Astrocyte of the hippocampus (primary cell): ENCODE measurements at regions not wholly inside any gene's neighbourhood (a gene's known extent, or its start where the extent isn't known, plus 50 kb on each side); places are given as distances from the start of the nearest gene placed in this dataset.
A peak's percentile ranks its signal among the peaks of the same experiment; 100 is the strongest.
"Not testable (repeated sequence)": the region's sequence is repeated elsewhere in the genome, so short reads cannot be mapped to it uniquely, and the experiment has no call there.

Experiments used
- DNase-seq: peaks from one replicate; pipeline ENCODE4 v3.0.0; 2011; ENCODE audit warnings: low read depth, low spot score

DNA sequence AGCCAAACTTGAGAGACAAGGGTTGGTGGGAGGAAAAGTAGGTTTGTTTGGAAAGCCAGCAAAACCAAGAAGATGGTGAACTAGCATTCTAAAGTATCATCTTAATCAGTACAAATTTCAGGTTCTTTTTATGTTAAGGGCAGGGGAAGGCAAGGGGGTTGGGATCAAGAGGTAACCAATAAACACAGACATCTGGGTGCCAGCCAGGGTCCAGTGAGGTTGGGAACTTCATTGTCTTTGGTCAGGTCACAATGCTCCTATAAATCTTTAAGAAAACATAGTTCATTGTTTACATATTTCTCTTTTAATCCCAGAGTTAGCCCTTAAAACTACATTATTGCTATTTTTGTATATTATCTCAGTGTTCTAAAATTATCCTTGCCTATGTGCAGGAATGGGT lies 126.2 kb upstream of the NR5A2 start:
- no peak for DNase-seq

DNA sequence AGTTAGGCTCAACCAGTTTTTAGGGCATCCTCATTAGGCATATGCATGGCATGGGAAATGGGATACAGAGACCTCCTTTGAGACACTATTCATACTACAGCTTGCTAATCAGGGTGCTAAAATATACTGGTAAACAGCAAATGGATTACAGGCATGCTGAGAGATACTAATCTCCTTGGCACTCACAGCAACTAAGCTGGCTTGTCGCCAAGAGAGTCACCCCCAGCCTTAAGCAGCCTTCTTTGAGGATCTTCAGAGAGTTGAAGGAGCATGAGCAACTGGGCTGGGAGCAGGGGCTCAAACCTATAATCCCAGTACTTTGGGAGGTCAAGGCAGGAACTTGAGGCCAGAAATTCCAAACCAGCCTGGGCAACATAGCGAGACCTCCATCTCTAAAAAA lies 120.1 kb upstream of the NR5A2 start:
- no peak for DNase-seq

DNA sequence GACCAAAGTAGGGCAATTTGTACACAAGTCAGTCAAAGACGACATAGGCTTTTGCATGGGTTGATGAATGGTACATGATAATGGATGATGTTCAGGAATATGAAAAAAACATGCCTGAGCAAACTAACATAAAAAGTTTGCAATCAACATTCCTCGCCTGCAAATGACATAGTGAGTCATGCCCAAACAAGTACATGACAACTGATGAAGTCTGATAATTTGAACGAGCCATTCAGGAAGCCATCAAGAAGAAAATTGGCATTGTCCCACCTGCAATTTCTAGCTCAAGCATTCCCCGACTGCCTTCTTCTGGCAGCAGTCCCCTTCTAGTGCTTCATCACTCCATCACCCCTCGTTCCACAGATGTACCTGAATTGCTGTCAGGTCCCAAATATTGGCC lies 118.4 kb upstream of the NR5A2 start:
- peak; percentile 2 for DNase-seq

DNA sequence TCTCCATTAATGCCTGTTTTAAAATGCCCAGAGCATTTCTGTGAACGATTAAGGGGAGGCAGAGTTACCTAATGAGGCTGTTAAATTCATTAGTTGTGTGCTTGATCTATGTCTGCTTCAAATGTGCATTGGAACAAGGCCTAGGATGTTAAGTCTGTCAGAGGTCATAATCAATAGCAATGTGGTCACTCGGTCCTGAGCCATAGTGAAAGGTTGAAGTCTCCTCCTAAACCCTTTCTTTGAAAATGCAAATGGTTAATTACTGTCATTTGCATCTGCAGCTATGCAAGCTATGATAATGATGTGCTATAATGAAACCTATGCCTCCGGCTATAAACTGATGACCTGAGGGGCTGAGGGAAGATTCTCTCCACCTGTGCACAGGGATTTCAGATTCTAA lies 114.2 kb upstream of the NR5A2 start:
- DNase-seq, result no peak

DNA sequence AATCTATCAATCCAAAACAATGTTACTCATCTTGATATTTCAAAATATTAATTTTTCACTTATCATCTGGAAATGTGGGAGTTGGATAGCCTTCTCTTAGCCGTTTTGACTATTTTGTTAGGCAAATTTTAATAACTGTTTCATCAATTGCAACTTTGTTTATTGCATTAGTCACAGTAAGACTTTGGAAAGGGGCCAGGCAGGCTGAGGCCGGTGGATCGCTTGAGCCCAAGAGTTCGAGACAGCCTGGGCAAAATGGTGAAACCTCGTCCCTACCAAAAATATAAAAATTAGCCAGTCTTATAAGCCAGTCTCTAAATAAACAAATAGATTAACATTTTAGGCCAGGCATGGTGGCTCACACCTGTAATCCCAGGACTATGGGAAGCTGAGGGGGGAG lies 113.0 kb upstream of the NR5A2 start:
- DNase-seq, result peak; percentile 7

DNA sequence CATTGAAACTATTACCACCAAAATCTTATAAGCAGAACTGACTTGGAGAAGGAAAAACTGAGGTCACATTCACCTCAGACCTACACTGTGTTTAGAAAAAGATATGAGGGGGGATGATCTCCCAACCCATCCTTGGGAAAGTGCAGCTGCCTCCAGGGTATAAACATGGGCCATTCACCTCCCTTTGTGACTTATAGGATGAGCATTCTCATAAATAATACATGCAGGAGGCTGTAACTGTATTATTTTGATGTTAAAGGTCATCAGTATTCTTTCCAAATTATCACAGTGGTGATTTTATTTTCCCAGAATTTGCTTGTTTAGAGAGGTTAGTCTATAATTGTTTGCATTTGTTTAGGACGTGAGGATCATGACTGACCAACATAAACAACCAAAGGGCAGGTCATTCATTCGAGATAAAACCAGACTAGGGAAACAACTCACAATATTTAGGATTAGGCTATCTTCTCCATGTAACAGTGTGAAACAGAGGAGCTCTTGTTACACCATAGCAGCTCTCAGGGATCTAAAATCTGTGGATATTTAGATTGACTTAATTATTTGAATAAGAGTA lies 109.2 kb upstream of the NR5A2 start:
- no peak for DNase-seq

DNA sequence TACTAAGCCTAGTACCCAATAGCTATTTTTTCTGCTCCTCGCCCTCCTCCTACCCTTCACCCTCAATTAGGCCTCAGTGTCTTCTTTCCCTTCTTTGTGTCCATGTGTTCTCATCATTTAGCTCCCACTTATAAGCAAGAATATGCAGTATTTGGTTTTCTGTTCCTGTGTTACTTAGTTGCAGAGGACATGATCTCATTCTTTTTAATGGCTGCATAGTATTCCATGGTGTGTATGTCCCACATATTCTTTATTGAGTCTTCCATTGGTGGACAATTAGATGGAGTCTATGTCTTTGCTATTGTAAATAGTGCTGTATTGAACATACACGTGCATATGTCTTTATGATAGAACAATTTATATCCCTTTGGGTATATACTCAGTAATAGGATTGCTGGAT lies 106.9 kb upstream of the NR5A2 start:
- DNase-seq, result no peak

DNA sequence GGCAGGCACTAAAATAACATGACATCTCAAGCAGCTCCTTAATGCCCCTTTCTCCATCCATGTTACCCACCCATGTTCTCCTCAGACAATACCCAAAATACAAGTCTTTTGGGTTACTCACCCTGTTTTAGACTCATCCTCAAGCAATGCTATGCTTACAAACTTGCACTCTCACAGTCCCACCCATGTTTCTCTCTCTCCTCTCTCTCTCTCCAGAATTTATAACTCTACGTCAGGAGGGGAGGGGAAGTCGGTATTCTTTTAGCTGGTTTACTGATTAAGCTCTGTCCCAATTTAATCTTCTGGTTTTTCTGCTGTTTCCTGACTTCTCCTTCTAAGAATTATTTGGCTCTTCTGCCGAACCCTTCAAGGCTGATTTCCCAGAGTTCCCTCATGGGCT lies 98.0 kb upstream of the NR5A2 start:
- no peak for DNase-seq

DNA sequence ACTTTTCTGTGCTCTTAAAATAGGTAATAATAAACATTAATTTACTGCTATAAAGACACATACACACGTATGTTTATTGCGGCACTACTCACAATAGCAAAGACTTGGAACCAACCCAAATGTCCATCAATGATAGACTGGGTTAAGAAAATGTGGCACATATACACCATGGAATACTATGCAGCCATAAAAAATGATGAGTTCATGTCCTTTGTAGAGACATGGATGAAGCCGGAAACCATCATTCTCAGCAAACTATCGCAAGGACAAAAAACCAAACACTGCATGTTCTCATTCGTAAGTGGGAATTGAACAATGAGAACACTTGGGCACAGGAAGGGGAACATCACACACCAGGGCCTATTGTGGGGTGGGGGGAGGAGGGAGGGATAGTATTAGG lies 97.4 kb upstream of the NR5A2 start:
- not testable (repeated sequence) for DNase-seq

DNA sequence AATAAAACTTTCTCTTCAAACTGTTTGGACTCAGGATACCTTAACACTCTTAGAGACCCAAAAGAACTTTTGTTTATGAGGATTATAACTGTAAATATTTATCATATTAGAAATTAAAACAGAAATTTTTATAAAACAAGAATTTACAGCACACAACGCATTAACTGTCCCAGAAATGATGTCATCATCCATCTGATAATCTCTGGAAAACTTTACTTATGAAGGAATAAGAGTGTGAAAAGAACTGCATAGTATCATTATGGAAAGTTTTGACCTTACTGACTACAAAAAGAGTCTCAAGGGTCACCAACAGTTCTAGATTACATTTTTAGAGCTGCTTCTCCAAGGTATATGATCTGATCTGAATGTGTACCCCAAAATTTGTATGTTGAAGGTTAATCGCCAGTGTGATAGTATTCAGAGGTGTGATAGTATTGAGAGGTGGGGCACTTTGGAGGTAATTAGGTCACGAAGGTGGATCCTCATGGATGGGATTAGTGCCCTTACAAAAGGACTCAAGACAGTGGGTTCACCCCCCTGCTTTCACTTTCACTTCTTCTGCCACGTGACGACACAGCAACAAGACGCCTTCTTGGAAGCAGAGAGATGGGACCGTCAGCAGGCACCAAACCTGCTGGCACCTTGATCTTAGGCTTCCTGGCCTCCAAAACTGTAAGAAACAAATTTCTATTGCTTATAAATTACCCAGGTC lies 95.7 kb upstream of the NR5A2 start:
- DNase-seq, result no peak

DNA sequence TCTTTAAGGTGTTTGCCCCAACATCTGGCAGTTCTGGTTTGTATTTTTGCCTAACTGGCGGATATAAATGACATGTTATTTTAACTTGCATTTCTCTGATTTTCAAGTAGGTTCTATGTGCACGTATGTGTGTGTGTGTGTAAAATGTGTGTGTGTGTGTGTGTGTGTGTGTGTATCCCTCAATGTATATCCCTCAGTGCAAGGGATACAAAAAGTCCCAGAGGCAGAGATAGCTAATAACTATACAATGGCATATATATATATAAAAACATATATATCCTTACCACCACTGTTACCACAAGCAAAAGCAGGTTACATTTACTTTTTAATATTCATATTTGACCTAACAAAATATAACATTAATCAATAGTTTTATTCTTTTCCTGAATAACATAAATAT lies 95.0 kb upstream of the NR5A2 start:
- no peak for DNase-seq

DNA sequence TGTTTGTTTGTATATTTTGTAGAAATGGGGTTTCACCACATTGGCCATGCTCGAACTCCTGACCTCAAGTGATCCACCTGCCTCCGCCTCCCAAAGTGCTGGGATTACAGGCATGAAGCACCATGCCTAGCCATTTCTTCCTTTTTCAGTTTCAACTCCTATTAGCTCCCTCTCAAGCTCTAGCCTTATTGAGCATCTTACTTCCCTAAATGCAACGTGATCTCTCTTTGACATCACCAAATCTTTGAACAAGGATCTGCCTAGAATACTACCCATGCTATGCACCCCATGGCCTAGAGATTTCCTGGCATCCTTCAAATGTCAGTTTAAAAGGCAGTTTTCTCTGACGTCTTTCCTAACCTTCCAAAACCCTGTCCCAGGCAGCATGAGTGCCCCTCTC lies 91.1 kb upstream of the NR5A2 start:
- no peak for DNase-seq

DNA sequence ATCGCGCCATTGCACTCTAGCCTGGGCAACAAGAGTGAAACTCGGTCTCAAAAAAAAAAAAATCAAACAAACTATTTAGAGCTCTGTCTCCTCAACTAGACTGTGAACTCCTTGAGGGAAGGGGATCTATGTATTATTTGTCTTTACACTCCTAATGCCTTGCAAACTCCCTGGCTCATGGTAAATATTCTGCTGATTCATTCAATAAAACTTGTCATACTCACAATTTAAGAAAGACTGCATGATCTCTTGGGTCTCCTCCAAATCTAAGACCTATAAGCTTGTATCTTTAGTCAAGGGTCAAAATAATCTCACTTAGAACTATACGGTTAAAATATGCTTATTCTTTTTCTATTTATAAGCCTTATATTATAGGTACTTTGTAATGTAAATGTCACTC lies 90.3 kb upstream of the NR5A2 start:
- no peak for DNase-seq

DNA sequence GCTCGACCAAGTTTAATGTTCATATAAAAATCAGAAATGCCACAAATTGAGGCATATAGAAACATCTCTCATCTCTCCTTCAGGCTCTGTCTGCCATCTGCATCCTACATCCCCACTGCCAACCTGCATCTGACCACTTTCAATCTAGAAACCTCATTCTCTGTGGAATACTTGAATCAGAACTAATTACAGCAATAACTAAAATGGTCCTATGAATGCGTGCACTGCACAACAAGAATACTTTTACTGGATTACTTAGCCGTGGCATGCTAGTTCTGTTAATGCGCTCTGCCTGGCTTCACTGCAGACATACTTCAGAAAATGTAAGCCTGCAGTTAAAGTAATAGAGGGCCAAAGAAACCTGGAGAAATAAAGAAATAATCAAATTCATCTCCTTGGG lies 89.8 kb upstream of the NR5A2 start:
- DNase-seq, result no peak

DNA sequence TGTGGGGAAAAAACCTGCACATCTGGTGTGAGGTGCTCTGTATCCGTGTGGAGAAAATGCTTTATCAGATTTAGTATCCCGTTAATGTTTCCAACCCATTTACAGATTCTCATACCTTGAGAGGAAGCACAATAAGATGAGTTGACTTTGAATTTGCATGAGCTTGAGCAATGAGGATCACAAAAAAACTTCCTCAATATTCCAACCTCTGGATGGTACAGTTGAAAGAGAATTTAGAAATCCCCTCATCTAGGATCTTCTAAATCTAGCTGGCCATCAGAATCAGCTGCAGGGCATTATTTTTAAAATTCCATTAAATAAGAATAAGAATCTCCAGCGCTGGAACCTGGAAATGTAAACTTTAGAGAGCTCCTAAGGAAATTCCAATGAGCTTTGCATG lies 82.5 kb upstream of the NR5A2 start:
- DNase-seq, result no peak

DNA sequence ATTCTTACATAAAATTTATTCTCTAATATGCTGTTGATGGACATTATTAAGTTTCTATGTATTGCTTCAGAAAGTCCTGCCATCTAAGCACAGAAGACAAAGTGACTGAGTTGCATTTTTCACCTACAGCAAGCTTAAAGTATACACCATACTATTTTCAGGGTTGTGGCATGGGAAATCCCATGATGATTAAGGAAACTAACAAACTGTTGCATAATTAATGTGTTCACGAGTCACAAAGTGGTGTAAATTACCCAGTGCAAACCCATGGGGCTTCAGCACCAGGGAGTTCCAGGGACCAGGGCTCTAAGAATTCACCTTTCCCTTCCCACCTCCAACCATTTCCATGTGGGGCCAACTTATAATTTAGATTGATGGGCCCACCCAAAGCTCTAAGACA lies 81.9 kb upstream of the NR5A2 start:
- no peak for DNase-seq

DNA sequence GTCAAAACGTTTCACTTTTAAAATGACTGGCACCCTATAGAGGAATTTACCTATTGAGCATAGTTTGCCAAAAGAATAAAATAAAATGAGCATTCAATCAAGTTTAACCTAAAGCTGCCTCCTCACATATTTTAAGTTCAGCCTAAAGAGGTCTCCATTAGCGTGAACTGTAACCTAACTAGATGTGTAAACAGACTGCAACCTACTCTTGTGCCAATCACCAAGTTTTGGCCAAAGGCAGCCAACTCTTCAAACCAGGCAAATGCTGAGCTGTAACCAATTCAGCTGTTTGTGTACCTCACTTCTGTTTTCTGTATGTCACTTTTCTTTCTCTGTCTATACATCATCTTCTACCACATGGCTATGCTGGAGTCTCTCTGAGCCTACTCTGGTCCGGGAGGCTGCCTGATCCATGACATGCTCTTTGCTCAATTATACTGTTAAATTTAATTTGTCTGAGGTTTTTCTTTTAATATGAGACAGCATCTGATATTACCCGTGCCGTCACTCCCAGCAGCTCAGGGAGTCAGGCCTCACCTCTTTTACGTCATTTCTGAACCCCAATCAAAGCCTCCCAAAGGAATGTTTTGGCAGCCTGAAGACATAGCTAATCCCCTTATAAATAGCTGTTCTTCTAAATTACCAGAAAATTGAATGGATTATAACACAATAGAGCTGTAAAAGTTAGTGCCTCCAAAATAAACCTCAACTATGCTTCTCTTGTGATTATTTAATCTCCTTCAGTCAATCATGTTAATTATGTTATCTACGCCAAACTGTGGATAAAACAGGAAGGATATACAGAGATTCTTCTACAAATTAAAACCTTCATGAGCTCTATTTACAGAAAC lies 81.0 kb upstream of the NR5A2 start:
- no peak for DNase-seq

DNA sequence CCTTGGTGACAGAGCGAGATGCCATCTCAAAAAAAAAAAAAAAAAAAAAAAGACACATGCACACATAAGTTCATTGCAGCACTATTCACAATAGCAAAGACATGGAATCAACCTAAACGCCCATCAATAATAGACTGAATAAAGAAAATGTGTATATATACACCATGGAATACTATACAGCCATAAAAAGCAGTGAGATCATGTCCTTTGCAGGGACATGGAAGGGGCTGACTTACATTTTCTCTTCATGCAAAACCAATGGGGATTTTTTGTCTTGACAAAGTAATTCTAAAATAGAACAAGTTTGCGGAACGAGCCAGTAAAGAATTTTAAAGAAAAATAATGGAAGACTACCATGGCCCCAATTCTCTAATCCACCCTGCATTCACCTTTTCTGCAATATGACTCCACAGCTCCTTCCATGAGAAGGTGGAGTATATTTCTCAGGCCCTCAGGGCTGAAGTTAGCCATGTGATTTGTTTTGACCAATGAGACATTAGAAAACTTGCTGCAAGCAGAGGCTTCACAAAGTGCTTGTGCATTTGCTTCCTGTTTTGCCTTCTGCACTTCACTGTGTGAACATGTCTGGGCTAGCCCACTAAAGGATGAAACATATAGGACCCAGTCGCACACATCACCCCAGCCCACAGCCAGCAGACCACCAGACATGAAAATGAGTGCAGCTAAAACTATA lies 78.8 kb upstream of the NR5A2 start:
- DNase-seq, result no peak

DNA sequence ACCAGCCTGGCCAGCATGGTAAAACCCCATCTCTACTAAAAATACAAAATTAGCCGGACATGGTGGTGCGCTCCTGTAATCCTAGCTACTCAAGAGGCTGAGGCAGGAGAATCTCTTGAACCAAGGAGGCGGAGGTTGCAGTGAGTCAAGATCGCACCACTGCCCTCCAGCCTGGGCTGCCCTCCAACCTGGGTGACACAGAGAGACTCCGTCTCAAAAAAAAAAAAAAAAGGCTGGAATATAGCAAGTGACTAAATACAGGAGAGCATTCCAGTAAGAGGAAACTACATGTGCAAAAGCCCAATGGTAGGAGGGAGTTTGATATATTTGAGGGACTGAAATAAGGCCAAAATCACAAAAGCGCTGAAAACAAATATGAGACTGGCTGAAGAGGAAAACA lies 76.5 kb upstream of the NR5A2 start:
- not testable (repeated sequence) for DNase-seq

DNA sequence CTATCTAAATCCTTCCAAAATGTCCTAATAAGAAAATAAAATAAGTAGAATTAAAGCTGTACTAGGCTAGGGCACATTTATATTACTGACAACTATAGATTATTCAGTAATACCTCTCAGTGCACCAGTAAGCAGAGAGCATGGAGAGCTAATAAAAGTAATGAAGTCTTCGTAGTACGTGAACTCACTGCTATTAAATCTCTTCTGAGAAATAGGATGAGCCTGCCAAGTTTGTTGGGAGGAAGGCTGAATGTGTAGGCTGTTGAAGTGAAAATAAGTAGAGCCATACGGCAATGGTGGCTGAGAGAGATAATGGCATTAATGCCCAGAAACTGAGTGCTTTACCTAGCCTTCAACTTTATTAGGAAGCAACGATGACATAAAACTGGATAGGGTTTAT lies 73.9 kb upstream of the NR5A2 start:
- no peak for DNase-seq

DNA sequence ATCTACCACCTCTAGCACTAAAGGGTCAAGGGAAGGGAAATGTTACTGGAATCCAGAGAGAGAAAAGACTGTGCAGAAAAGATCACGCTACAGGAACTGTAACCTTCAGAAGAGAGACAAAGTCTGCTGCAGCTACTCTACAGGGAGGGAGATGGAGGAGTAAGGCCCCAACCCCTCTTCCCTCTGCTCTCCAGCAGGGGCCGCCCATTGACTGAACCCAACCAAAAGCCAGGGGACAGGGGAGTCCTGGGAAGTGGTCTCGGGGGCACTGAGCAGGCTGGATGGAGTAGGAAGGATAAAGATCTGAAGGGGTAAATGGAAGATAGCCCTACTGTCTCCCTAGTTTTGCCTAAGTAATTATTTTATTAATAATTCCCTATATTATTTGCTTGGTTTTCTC lies 72.8 kb upstream of the NR5A2 start:
- no peak for DNase-seq

DNA sequence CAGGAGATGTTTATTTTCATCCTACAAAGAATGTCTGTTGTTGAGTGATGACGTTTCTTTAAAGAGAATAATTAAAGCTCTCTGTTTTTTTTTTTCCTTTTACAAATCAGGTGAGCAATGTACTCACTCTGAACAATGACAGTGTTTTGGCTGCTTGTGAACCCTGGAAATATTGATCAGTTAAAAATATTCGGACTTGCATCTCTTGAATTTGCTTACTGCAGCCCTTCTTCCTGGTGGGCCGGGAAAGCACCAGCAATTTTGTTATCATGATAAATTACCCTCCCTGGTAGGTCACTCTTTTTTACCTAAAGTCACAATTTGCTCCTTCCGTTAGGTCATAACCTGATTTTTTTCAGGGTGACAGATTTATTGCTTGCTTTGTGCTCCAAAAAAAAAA lies 72.3 kb upstream of the NR5A2 start:
- DNase-seq, result no peak
